Colonic mucosa (tissue), 4 donors: ENCODE measurements at regions not wholly inside any gene's neighbourhood (a gene's known extent, or its start where the extent isn't known, plus 50 kb on each side); places are given as distances from the start of the nearest gene placed in this dataset.
"Not testable (repeated sequence)": the region's sequence is repeated elsewhere in the genome, so short reads cannot be mapped to it uniquely, and the experiment has no call there.

Experiments used
- DNase-seq: peaks from one replicate; pipeline ENCODE4 v3.0.0-alpha.2; 2020
- H3K27ac ChIP-seq: fragments of 200-600 bp; one replicate; pipeline ENCODE4 v1.8.0; 2021
- H3K27me3 ChIP-seq: fragments of 200-600 bp; one replicate; pipeline ENCODE4 v1.8.0; 2021
- H3K36me3 ChIP-seq: fragments of 200-600 bp; one replicate; pipeline ENCODE4 v1.8.0; 2021
- H3K4me1 ChIP-seq: fragments of 200-600 bp; one replicate; pipeline ENCODE4 v1.8.0; 2021; ENCODE audit warnings: mild to moderate bottlenecking
- H3K4me3 ChIP-seq: fragments of 200-600 bp; one replicate; pipeline ENCODE4 v1.8.0; 2021
- H3K9ac ChIP-seq, 2 donors: one replicate each; pipeline ENCODE4 v1.7.0; 2013; ENCODE audit warnings: control low read depth in 2 of 2, low read depth in 2 of 2, low read length in 2 of 2
- H3K9me3 ChIP-seq: fragments of 200-600 bp; one replicate; pipeline ENCODE4 v1.8.0; 2021
- intact Hi-C: fragments of 100-400 bp; cut with DNase I; formaldehyde crosslinking; loops from one replicate; pipeline ENCODE4 v1.14.1; 2022
- donor health status: healthy.
- donor health status: DM: no; HTN: no; CAD: no.
- donor health status: DM: no; HTN: no; CAD: no.

DNA sequence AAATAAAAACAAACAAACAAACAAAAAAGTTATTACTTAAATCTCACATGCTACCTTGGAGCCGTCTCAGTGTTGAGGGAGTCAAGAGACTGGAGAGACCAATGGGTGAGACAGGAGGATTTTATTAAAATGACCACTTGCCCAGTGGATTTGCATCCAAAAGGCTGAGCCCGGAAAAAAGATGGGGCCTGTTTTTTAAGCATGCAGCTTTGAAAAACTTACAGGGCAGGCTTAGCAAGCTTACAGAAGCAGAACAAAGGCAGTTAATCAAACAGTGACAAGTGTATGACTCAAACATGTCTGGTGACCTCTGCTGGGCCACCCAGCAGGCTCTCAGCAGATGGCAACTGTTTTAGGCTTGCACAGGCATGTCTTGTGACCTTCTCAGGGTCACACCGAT lies 82.5 kb downstream of the POTEH start:
- H3K9me3 ChIP-seq, H3K36me3 ChIP-seq, H3K27me3 ChIP-seq, H3K4me3 ChIP-seq, H3K27ac ChIP-seq, DNase-seq, H3K4me1 ChIP-seq, H3K9ac ChIP-seq, intact Hi-C loops: not testable (repeated sequence)

DNA sequence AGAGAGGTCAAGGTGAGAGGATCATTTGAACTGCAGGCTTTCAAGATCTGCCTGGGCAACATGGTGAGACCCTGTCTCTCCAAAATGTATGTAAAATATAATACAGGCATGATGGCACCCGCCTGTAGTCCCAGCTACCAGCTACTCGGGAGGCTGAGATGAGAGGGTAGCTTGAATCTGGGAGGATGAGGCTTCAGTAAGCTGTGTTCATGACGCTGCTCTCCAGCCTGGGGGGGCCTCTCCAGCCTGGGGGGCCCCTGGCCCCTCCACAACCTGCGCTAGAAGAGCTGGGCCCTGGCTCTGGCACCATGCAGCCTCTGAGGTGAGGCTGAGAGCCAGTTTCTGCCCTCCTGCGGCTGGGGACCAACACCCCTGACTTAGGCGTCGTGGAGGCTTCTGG lies 85.3 kb downstream of the POTEH start:
- H3K9me3 ChIP-seq, H3K4me3 ChIP-seq, DNase-seq, intact Hi-C loops, H3K9ac ChIP-seq, H3K4me1 ChIP-seq, H3K27ac ChIP-seq, H3K27me3 ChIP-seq, H3K36me3 ChIP-seq: not testable (repeated sequence)

DNA sequence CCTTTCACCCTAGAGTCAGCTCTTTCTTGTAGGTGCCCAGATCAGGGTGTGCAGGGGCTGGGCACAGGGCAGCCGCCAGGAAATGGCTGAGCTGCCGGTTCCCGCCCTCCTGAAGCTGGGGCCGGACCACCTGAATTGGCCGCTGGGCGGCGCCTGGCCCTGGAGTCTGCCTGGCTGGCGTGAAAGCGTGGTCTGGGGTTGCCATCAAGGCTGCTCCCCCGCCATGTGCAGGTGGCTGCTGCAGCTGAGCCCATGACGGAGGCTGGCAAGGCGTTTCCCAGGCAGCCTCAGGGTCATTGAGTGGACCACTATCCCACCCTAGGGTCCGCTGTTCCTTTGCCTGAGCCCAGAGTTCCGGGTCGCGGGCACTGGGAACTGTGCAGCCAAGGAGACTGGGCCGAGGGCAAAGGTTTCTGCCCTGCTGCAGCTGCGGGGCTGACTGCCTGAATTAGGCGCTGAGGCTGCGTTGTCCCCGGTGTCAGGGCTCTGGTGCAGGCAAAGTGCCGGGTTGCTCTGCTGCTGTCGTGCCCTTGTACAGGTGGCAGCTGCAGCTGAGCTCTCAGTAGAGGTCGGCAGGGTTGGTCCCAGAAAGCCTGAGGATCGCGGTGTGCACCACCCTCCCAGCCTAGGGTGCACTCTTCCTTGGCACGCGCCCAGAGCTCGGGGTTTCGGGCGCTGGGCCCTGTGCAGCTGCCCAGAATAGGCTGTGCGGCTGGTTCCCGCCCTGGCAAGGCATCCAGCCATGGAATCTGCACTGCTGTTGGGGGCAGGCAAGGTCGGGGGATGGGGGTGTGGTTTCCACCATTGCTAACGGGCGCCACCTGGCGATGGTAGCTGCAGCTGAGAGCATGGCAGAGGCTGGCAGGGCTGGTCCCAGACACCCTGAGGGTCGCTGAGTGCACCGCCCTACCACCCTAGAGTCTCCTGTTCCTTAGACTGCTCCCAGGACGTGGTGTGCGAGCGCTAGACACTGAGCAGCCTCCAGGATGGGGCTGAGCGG lies 86.1 kb downstream of the POTEH start:
- H3K27ac ChIP-seq, H3K9me3 ChIP-seq, intact Hi-C loops, H3K4me1 ChIP-seq, H3K36me3 ChIP-seq, H3K4me3 ChIP-seq, H3K27me3 ChIP-seq, DNase-seq, H3K9ac ChIP-seq: not testable (repeated sequence)

DNA sequence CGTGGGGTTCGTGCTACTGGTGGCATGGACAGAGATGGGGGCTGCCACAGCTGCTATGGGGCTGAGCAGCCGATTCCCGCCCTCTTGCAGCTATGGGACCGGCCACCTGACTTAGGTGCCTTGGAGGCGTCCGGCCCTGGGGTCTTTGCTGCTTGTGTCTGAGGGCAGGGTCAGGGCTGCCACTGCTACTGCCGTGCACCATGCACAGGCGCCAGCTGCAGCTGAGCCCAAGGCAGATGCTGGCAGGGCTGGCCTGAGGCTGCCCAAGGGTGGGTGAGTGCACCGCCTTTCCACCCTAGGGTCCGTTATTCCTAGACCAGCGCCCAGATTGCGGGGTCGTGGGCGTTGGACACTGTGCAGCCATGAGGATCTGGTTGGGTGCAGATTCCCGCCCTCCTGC lies 86.9 kb downstream of the POTEH start:
- H3K4me1 ChIP-seq, H3K36me3 ChIP-seq, H3K27me3 ChIP-seq, H3K27ac ChIP-seq, DNase-seq, intact Hi-C loops, H3K9me3 ChIP-seq, H3K9ac ChIP-seq, H3K4me3 ChIP-seq: not testable (repeated sequence)

DNA sequence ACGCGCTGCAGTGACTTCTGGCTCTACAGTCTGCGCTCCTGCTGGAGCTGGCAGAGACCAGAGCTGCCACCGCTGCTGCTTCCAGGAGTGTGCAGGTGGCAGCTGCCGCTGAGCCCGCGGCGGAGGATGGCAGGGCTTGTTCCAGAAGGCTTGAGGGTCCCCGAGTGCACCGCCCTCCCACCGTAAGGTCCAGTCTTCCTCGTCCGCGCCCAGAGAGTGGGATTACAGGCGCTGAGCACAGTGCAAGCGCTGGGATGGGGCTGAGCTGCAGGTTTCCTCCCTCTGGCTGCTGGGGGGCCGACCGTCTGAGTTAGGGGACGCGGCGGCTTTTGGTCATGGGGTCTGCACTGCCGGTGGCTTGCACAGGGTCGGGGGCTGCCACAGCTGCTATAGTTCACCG lies 87.3 kb downstream of the POTEH start:
- intact Hi-C loops, H3K27ac ChIP-seq, DNase-seq, H3K9ac ChIP-seq, H3K9me3 ChIP-seq, H3K4me1 ChIP-seq, H3K36me3 ChIP-seq, H3K27me3 ChIP-seq, H3K4me3 ChIP-seq: not testable (repeated sequence)

DNA sequence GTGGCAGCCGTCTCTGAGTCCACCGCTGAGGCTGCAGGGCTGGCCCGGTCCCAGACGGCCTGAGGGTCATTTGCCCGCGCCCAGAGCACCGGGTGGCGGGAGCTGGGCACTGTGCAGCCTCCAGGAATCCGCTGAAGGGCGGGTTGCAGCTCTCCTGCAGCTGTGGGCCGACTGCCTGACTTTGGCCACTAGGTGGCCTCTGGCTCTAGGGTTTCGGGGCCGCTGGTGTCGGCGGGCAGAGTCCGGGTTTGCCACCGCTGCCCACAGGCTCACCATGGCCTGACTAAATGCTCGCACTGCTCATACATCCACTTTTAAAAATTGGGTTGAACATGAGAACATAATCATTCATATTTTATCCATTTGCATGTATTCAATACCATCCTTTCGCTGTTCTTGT lies 87.7 kb downstream of the POTEH start:
- DNase-seq, H3K4me1 ChIP-seq, H3K4me3 ChIP-seq, H3K36me3 ChIP-seq, H3K9ac ChIP-seq, intact Hi-C loops, H3K9me3 ChIP-seq, H3K27me3 ChIP-seq, H3K27ac ChIP-seq: not testable (repeated sequence)

DNA sequence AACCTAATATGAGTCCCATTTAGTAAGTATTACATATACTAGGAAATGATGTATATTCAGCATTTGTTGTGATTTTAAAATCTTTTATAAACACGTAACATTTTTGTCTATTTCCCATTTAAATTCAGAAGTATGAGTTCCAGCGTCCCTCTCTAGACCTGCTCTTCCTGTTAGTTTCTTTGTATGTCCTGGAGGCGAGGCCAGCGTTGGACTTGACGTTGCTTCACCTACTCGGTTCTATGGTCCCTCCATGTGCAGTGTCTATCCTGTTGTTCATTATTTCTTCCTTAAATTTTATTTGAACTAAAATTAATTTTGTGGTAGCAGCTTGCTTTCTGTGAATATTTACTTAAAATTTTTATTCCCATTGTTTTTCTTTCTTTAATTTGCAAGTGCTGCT lies 88.5 kb downstream of the POTEH start:
- intact Hi-C loops, DNase-seq: not testable (repeated sequence)

DNA sequence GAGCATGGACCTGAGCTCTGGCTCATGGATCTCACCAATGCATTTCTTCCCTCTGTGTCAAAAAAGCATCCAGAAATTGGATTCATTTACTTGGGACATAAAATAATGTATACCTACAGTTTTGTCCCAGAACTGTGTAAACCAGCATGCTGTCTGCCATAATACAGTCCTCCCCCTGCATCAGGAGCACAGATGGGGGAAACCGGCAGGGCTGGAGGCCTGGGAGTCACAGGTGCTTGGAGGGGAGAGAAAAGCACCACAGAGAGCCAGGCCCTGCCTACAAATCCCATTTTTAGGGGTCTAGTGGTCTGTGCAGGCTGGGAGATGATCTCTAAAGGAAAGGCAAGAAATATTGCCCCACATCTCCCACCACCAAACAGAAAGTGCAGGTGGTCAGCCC lies 91.8 kb downstream of the POTEH start:
- H3K27me3 ChIP-seq, DNase-seq, H3K36me3 ChIP-seq, H3K27ac ChIP-seq, H3K9me3 ChIP-seq, intact Hi-C loops, H3K9ac ChIP-seq, H3K4me3 ChIP-seq, H3K4me1 ChIP-seq: not testable (repeated sequence)

More for the DNA sequence above, 88.5 kb downstream of the POTEH start:
- not testable (repeated sequence) for H3K27me3 ChIP-seq, H3K9me3 ChIP-seq, H3K4me3 ChIP-seq, H3K9ac ChIP-seq, H3K36me3 ChIP-seq, H3K4me1 ChIP-seq, H3K27ac ChIP-seq

DNA sequence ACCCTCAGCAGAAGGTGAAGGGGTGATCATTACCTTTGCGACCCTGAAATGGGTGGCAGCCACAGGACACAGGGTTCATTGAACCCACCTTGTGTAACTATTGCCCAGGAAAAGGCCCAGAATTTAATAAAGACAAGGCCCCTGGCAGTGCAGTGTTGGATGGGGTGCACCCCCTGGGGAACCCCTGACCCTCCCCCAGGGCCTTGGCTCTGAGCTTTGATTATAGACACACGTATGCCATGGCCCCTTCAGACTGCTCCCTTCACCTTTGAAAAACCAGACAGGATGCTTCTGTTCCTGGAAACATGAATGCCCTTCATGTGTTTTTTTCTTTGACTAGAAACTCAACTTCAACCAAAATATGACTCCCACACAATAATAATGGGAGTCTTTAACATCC lies 93.1 kb downstream of the POTEH start:
- intact Hi-C loops, DNase-seq, H3K9ac ChIP-seq, H3K27ac ChIP-seq, H3K36me3 ChIP-seq, H3K4me1 ChIP-seq, H3K4me3 ChIP-seq, H3K27me3 ChIP-seq, H3K9me3 ChIP-seq: not testable (repeated sequence)

DNA sequence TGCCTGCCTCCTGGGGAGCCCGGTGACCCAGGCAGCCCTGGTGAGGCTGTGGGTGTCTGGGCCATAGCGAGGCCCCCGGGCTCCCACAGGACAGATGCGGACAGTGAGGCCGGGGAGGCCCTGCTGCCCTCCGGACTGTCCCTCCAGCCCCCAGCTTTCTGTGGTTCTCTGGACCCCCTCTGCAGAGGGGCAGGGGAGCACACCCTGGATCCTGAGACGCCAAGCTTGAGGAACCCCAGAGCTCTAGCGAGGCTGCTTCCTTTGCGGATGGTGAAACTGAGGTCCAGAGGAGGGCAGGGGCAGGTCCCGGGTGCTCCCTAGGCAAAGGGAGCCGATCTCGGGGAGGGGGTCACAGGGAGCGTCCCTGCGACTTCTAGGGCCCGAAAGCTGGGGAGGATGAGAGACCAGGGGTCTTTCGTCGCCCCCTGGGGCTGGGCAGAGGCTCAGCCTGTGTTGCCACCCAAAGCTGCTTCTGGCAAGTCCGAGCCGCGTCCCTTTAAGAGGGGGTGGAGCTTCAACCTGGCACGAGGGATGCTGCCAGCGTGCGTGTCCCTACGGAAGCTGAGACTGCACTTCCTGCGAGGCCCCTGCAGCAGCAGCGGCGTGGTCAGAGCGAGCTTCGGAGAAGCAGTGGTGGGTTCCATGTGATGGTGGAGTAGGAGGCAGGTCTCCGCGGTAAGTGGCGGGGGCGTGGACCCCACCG lies 94.7 kb downstream of the POTEH start:
- not testable (repeated sequence) for H3K4me3 ChIP-seq

DNA sequence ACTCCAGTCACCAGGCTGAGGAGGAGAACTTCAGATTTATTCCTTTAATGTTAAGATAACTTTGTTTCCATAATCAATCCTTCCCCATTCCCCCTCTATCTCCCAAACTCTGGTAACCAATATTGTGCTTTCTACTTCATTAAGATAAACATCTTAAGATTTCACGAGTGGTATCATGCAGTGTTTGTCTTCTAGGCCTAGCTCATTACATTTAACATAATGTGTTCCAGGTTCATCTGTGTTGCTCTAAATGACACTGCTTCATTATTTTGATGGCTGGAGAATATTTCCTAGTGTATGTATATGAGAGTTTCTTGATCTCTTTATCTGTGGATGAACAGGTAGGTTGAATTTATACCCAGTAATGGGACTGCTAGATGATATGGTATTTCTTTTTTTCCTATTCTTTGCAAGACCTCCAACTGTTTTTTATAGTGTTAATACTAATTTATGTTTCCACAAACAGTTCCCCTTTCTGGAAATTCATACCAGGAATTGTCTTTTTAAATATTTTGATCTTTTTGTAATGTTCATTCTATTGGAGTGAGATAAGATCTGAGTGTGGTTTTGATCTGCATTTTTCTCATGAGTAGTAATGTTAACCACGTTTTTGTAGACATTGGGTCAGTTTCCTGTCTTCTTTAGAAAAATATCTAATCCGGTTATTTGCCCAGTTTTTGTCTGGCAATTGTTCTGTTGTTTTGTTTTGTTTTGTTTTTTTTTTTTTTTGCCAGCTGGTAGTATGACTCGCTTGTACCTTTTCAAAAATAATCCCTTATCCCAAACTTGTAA lies 97.3 kb downstream of the POTEH start:
- intact Hi-C loops, H3K27me3 ChIP-seq, DNase-seq, H3K9me3 ChIP-seq, H3K36me3 ChIP-seq, H3K4me1 ChIP-seq, H3K27ac ChIP-seq, H3K9ac ChIP-seq, H3K4me3 ChIP-seq: not testable (repeated sequence)

More for the DNA sequence above, 94.7 kb downstream of the POTEH start:
- H3K9me3 ChIP-seq, H3K4me1 ChIP-seq, H3K9ac ChIP-seq, H3K36me3 ChIP-seq, H3K27ac ChIP-seq, DNase-seq, intact Hi-C loops, H3K27me3 ChIP-seq: not testable (repeated sequence)

DNA sequence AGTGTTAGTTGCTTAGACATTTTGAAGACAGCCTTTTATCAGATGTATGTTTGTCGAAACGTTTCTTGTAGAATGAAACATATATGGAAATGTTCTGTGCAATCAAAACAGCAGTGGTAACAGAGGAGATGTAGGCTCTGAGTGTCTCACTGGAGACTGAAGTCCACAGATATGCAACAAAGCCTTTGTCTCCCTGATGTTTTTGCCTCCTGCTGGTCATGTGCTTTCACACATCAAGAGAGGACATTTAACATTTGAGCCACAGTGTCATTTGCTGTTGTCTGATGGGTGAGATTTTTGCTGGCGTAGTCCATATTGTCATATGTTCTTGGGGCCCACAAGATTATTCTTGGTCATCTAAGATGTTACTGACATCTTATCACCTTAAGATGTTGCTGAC lies 101.7 kb downstream of the POTEH start:
- not testable (repeated sequence) for DNase-seq

DNA sequence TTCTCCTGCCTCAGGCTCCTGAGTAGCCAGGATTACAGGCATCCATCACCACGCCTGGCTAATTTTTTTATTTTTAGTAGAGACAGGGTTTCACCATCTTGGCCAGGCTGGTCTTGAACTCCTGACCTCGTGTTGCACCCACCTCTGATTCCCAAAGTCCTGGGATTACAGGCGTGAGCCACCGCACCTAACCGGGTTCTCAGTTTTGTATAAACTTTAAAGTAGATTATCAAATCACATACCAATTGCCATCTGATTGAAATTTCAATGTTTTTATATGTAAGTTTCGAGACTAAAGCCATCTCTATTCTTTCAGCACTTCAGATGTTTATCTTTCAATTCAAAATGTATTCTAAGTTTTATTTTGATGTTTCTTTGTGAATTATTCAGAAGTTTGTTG lies 110.1 kb downstream of the POTEH start:
- H3K36me3 ChIP-seq, H3K4me3 ChIP-seq, H3K27me3 ChIP-seq, intact Hi-C loops, H3K27ac ChIP-seq, H3K9ac ChIP-seq, H3K9me3 ChIP-seq, H3K4me1 ChIP-seq, DNase-seq: not testable (repeated sequence)

More for the DNA sequence above, 101.7 kb downstream of the POTEH start:
- H3K9me3 ChIP-seq, H3K27me3 ChIP-seq, H3K27ac ChIP-seq, H3K36me3 ChIP-seq, H3K9ac ChIP-seq, intact Hi-C loops, H3K4me1 ChIP-seq, H3K4me3 ChIP-seq: not testable (repeated sequence)
